Heart left ventricle (tissue), 13 donors: ENCODE measurements at regions not wholly inside any gene's neighbourhood (a gene's known extent, or its start where the extent isn't known, plus 50 kb on each side); places are given as distances from the start of the nearest gene placed in this dataset.

ENCODE experiments used
- CTCF ChIP-seq, 12 donors: fragments of 200-600 bp; sonication (generic) in 4 of 12; IDR thresholded peaks; one replicate each; pipeline versions ENCODE4 v1.5.0 to v1.8.0; 2018 to 2022; ENCODE audit warnings: antibody characterized with exemption in 12 of 12, mild to moderate bottlenecking in 5 of 12
- POLR2A ChIP-seq, 2 donors: fragments of 450-650 bp; IDR thresholded peaks; one replicate each; pipeline ENCODE4 v1.6.1; 2017; ENCODE audit warnings: antibody characterized with exemption in 2 of 2, mild to moderate bottlenecking in 2 of 2, moderate library complexity in 2 of 2
- donor health status: ischemic (EF 13 %, LVEDD 7.1; RV severe dilation, severe dysfunction).
- donor health status: DM: no; HTN: yes; CAD: no.
- donor health status: DM: no; HTN: no; CAD: no.
- donor health status: ischemic (EF 25% LVEDD 6.9; RV normal size, moderate dysfunction).
- donor health status: ischemic (EF 25% LVEDD 5.7; RV mildly dilated, moderate dysfunction).
- donor health status: ischemic (EF 35%, LVEDD 5.7; RV mildly dilated, moderate dysfunction).
- donor health status: nonischemic (EF 11% LVEDD 7.7; RV severe dilation, severe dysfunction).
- donor health status: DM: yes; HTN: yes; CAD: no.
- donor health status: PGD.
- donor health status: ischemic (EF 29% LVEDD 5.4; RV normal size, mild dysfunction).
- donor health status: nonischemic (EF 23%, LVEDD 6.1; RV moderate dilation, normal function).

- no peak for TF ChIP-seq POLR2A (IDR thresholded peaks at IDR 0.05)
- no peak for TF ChIP-seq CTCF (IDR thresholded peaks at IDR 0.05)
Measured at GRCh38 chr6:164749221-164750064, 560.0 kb downstream of the C6orf118 start.
